RWPE2 (cell line): ENCODE measurements at regions not wholly inside any gene's neighbourhood (a gene's known extent, or its start where the extent isn't known, plus 50 kb on each side); places are given as distances from the start of the nearest gene placed in this dataset.

Experiments
- ATAC-seq: fragments of 200-7000 bp; cut with Tn5 transposase; 3 replicates; pipeline ENCODE4 v1.9.1; 2021; ENCODE audit warnings: low read depth
- DNase-seq: peaks from one replicate; pipeline ENCODE4 v3.0.0-alpha.2; 2020; ENCODE audit warnings: low spot score
- H3K27ac ChIP-seq: fragments of 450-650 bp; 2 replicates; pipeline ENCODE4 v1.5.1; 2017; ENCODE audit warnings: mild to moderate bottlenecking; ENCODE audit not compliant: poor library complexity, severe bottlenecking
- H3K27me3 ChIP-seq: fragments of 250-450 bp; sonication (Bioruptor Pico); 2 replicates; pipeline ENCODE4 v1.5.1; 2021; ENCODE audit warnings: mild to moderate bottlenecking, moderate library complexity; ENCODE audit not compliant: insufficient read depth, poor library complexity, severe bottlenecking
- H3K36me3 ChIP-seq: fragments of 250-450 bp; sonication (Bioruptor Pico); 2 replicates; pipeline ENCODE4 v1.5.1; 2020; ENCODE audit warnings: low read depth, mild to moderate bottlenecking, moderate library complexity
- H3K4me1 ChIP-seq: fragments of 250-450 bp; sonication (Bioruptor Pico); 2 replicates; pipeline ENCODE4 v1.5.1; 2021; ENCODE audit warnings: mild to moderate bottlenecking, moderate library complexity; ENCODE audit not compliant: insufficient read depth, poor library complexity, severe bottlenecking
- H3K4me3 ChIP-seq: fragments of 250-450 bp; sonication (Bioruptor Pico); 2 replicates; pipeline ENCODE4 v1.5.1; 2021; ENCODE audit warnings: mild to moderate bottlenecking, moderate library complexity; ENCODE audit not compliant: severe bottlenecking
- H3K9me3 ChIP-seq: fragments of 250-450 bp; sonication (Bioruptor Pico); 2 replicates; pipeline ENCODE4 v1.5.1; 2021; ENCODE audit warnings: mild to moderate bottlenecking, moderate library complexity; ENCODE audit not compliant: severe bottlenecking
- CTCF ChIP-seq: fragments of 450-650 bp; IDR thresholded peaks from one replicate; pipeline ENCODE4 v1.5.1; 2017; ENCODE audit warnings: mild to moderate bottlenecking, moderate library complexity; ENCODE audit not compliant: poor library complexity, severe bottlenecking

GRCh38 chr2:34070196-34070595 lies 471.1 kb upstream of the FAM98A start:
- no peak for TF ChIP-seq CTCF

GRCh38 chr2:34069604-34070003 lies 470.5 kb upstream of the FAM98A start:
- H3K27ac ChIP-seq: no peak overlapping the region
- DNase-seq (no peak), ATAC-seq (no peak)
- no peak for TF ChIP-seq CTCF
- H3K36me3 ChIP-seq: no peaks in the 10 kb centered on the region
- no peaks in the 10 kb centered on the region for H3K27me3 ChIP-seq
- H3K4me3 ChIP-seq: no peak overlapping the region
- no peaks in the 10 kb centered on the region for H3K4me1 ChIP-seq
- no peaks in the 10 kb centered on the region for H3K9me3 ChIP-seq

More at GRCh38 chr2:34070196-34070595, 471.1 kb upstream of the FAM98A start:
- H3K4me1 ChIP-seq: no peaks in the 10 kb centered on the region
- H3K9me3 ChIP-seq: no peaks in the 10 kb centered on the region
- no peak for ATAC-seq
- DNase-seq: no peak
- H3K4me3 ChIP-seq: no peak overlapping the region
- H3K27ac ChIP-seq: no peak overlapping the region
- H3K27me3 ChIP-seq: peaks cover 2% of the 10 kb centered on the region
- H3K36me3 ChIP-seq: no peaks in the 10 kb centered on the region

GRCh38 chr2:34050413-34050812 lies 451.3 kb upstream of the FAM98A start:
- no peak for TF ChIP-seq CTCF

GRCh38 chr2:34045101-34045655 lies 446.1 kb upstream of the FAM98A start:
- Histone ChIP-seq H3K4me3 (no peak overlapping the region), H3K36me3 (no peaks in the 10 kb centered on the region), H3K4me1 (no peaks in the 10 kb centered on the region), H3K27me3 (no peaks in the 10 kb centered on the region), H3K27ac (no peak overlapping the region), H3K9me3 (no peaks in the 10 kb centered on the region)
- DNase-seq (no peak), ATAC-seq (no peak)
- TF ChIP-seq CTCF: no peak

More at GRCh38 chr2:34050413-34050812, 451.3 kb upstream of the FAM98A start:
- Histone ChIP-seq H3K4me1 (no peaks in the 10 kb centered on the region), H3K27me3 (peaks cover 14% of the 10 kb centered on the region), H3K27ac (no peak overlapping the region), H3K36me3 (no peaks in the 10 kb centered on the region), H3K4me3 (no peak overlapping the region), H3K9me3 (no peaks in the 10 kb centered on the region)
- ATAC-seq (no peak), DNase-seq (no peak)

- H3K9me3 ChIP-seq: no peaks in the 10 kb centered on the region
- ATAC-seq (no peak), DNase-seq (no peak)
- no peak for TF ChIP-seq CTCF
- H3K27me3 ChIP-seq: no peaks in the 10 kb centered on the region
- H3K4me3 ChIP-seq: no peak overlapping the region
- no peaks in the 10 kb centered on the region for H3K4me1 ChIP-seq
- no peaks in the 10 kb centered on the region for H3K36me3 ChIP-seq
- H3K27ac ChIP-seq: no peak overlapping the region
Observed at GRCh38 chr2:34037886-34038285, 438.8 kb upstream of the FAM98A start.
